Uterus (tissue), 2 donors: ENCODE measurements at regions not wholly inside any gene's neighbourhood (a gene's known extent, or its start where the extent isn't known, plus 50 kb on each side); places are given as distances from the start of the nearest gene placed in this dataset.

Experiments
- POLR2A ChIP-seq, 2 donors: fragments of 450-650 bp; IDR thresholded peaks; one replicate each; pipeline ENCODE4 v1.6.1; 2016; ENCODE audit warnings: antibody characterized with exemption in 2 of 2, mild to moderate bottlenecking in 1 of 2, moderate library complexity in 1 of 2
- TF ChIP-seq, protein P1 (sequence below), 4 experiments: fragments of 200-600 bp in 2 of 4; fragments of 450-650 bp in 2 of 4; sonication (generic) in 2 of 4; IDR thresholded peaks; one replicate each; pipeline ENCODE4 v1.5.1; 2016 to 2019; ENCODE audit warnings: antibody characterized with exemption in 4 of 4, mild to moderate bottlenecking in 2 of 4, moderate library complexity in 1 of 4

DNA sequence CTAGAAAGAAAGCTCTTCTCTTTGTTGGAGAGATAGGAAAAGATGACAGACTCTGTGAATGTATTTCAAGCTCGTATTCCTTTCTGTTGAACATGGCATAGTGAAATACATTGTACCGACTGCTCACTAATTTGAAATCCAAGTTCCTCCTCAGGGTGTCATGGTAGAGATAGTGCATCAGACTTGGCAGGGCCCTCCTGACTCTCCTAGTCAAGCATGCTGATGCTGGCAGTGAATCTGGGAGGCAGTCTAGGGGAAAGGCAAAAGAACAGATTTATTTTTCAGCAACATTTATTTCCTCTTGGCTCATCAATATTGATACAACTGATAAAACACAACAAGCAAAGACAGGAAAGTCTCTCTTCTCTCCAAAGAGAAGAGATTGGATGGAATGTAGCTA is 356.3 kb upstream of the IRAK1BP1 start:
- TF ChIP-seq, protein P1, sequence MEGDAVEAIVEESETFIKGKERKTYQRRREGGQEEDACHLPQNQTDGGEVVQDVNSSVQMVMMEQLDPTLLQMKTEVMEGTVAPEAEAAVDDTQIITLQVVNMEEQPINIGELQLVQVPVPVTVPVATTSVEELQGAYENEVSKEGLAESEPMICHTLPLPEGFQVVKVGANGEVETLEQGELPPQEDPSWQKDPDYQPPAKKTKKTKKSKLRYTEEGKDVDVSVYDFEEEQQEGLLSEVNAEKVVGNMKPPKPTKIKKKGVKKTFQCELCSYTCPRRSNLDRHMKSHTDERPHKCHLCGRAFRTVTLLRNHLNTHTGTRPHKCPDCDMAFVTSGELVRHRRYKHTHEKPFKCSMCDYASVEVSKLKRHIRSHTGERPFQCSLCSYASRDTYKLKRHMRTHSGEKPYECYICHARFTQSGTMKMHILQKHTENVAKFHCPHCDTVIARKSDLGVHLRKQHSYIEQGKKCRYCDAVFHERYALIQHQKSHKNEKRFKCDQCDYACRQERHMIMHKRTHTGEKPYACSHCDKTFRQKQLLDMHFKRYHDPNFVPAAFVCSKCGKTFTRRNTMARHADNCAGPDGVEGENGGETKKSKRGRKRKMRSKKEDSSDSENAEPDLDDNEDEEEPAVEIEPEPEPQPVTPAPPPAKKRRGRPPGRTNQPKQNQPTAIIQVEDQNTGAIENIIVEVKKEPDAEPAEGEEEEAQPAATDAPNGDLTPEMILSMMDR (IDR thresholded peaks at IDR 0.05) = no peak
- no peak for TF ChIP-seq POLR2A (IDR thresholded peaks at IDR 0.05)
